ENCODE measurements at regions not wholly inside any gene's neighbourhood (a gene's known extent, or its start where the extent isn't known, plus 50 kb on each side); places are given as distances from the start of the nearest gene placed in this dataset.

GRCh38 chr17:55605705-55606487 lies 94.6 kb upstream of the SMIM36 start:
- H3K4me2 ChIP-seq (ENCODE audit: control insufficient read depth, extremely low read depth, insufficient read depth, low read depth, low read length), result no peak overlapping the region
- no peak overlapping the region for H3K9ac ChIP-seq (ENCODE audit: control insufficient read depth, extremely low read depth, insufficient read depth, low read length)
- H3K9me3 ChIP-seq (ENCODE audit: control insufficient read depth, low read depth, low read length), result no peaks in the 10 kb centered on the region
- H3K4me1 ChIP-seq (ENCODE audit: control insufficient read depth, extremely low read depth, insufficient read depth, low read length), result no peaks in the 10 kb centered on the region
- H3K27me3 ChIP-seq (ENCODE audit: control insufficient read depth, extremely low read depth, insufficient read depth, low read length), result no peaks in the 10 kb centered on the region
- H3K4me3 ChIP-seq (ENCODE audit: control insufficient read depth in 2 of 3, extremely low read depth in 1 of 3, insufficient read depth in 2 of 3, low read depth in 1 of 3, low read length in 3 of 3), result no peak overlapping the region
- no peaks in the 10 kb centered on the region for H3K79me2 ChIP-seq (ENCODE audit: control insufficient read depth, insufficient read depth, low read length)
- no peak overlapping the region for H3K27ac ChIP-seq (ENCODE audit: control insufficient read depth, insufficient read depth, low read length)
- dilution Hi-C loops (cut with MboI; ENCODE audit: extremely low pct_ligation_motif_present, low sequenced_read_pairs), result no loop called here
- H4K20me1 ChIP-seq (ENCODE audit: control insufficient read depth, extremely low read depth, insufficient read depth, low read length), result no peaks in the 10 kb centered on the region
- no peaks in the 10 kb centered on the region for H3K9me1 ChIP-seq (ENCODE audit: control insufficient read depth, extremely low read depth, insufficient read depth, low read length)
- no peak overlapping the region for H2AFZ ChIP-seq (ENCODE audit: control insufficient read depth, low read length)
- TF ChIP-seq EZH2 (IDR thresholded peaks at IDR 0.05; ENCODE audit: low read length) (no peak), CTCF (optimal IDR thresholded peaks at IDR 0.05 in 1 of 3, IDR thresholded peaks at IDR 0.05 in 1 of 3, conservative IDR thresholded peaks at IDR 0.05 in 1 of 3; ENCODE audit: extremely low read depth in 1 of 3, insufficient read depth in 2 of 3, low read length in 3 of 3) (no peak)
- H3K36me3 ChIP-seq (ENCODE audit: control insufficient read depth in 2 of 2, extremely low read depth in 1 of 2, insufficient read depth in 2 of 2, low read length in 2 of 2), result no peaks in the 10 kb centered on the region
- FAIRE-seq (no peak), DNase-seq (ENCODE audit: low read depth, low spot score) (no peak)

- no peaks in the 10 kb centered on the region for H3K9me1 ChIP-seq (ENCODE audit: control insufficient read depth, extremely low read depth, insufficient read depth, low read length)
- H3K36me3 ChIP-seq (ENCODE audit: control insufficient read depth in 2 of 2, extremely low read depth in 1 of 2, insufficient read depth in 2 of 2, low read length in 2 of 2), result no peaks in the 10 kb centered on the region
- H3K4me1 ChIP-seq (ENCODE audit: control insufficient read depth, extremely low read depth, insufficient read depth, low read length), result no peaks in the 10 kb centered on the region
- no peak for FAIRE-seq
- no peak overlapping the region for H3K4me2 ChIP-seq (ENCODE audit: control insufficient read depth, extremely low read depth, insufficient read depth, low read depth, low read length)
- H3K4me3 ChIP-seq (ENCODE audit: control insufficient read depth in 2 of 3, extremely low read depth in 1 of 3, insufficient read depth in 2 of 3, low read depth in 1 of 3, low read length in 3 of 3), result no peak overlapping the region
- no peaks in the 10 kb centered on the region for H3K79me2 ChIP-seq (ENCODE audit: control insufficient read depth, insufficient read depth, low read length)
- H3K9me3 ChIP-seq (ENCODE audit: control insufficient read depth, low read depth, low read length), result no peaks in the 10 kb centered on the region
- no peaks in the 10 kb centered on the region for H4K20me1 ChIP-seq (ENCODE audit: control insufficient read depth, extremely low read depth, insufficient read depth, low read length)
- no peak for DNase-seq (ENCODE audit: low read depth, low spot score)
- dilution Hi-C loops (cut with MboI; ENCODE audit: extremely low pct_ligation_motif_present, low sequenced_read_pairs), result no loop called here
- no peak overlapping the region for H3K27ac ChIP-seq (ENCODE audit: control insufficient read depth, insufficient read depth, low read length)
- no peaks in the 10 kb centered on the region for H3K27me3 ChIP-seq (ENCODE audit: control insufficient read depth, extremely low read depth, insufficient read depth, low read length)
- no peak overlapping the region for H2AFZ ChIP-seq (ENCODE audit: control insufficient read depth, low read length)
- no peak overlapping the region for H3K9ac ChIP-seq (ENCODE audit: control insufficient read depth, extremely low read depth, insufficient read depth, low read length)
- TF ChIP-seq EZH2 (IDR thresholded peaks at IDR 0.05; ENCODE audit: low read length), result no peak
- peak; percentile 40 to 77 (median 55) for TF ChIP-seq CTCF (optimal IDR thresholded peaks at IDR 0.05 in 1 of 3, IDR thresholded peaks at IDR 0.05 in 1 of 3, conservative IDR thresholded peaks at IDR 0.05 in 1 of 3; ENCODE audit: extremely low read depth in 1 of 3, insufficient read depth in 2 of 3, low read length in 3 of 3)
Measured at GRCh38 chr17:55601874-55602364, 90.7 kb upstream of the SMIM36 start.

Measured in keratinocyte (primary cell).